Keratinocyte (primary cell): ENCODE measurements at regions not wholly inside any gene's neighbourhood (a gene's known extent, or its start where the extent isn't known, plus 50 kb on each side); places are given as distances from the start of the nearest gene placed in this dataset.

Experiments
- DNase-seq: peaks from one replicate; pipeline ENCODE4 v3.0.0-alpha.2; 2011; ENCODE audit warnings: low read depth, missing footprints, low spot score
- FAIRE-seq: peaks from 2 replicates; lab custom pipeline; 2011; peaks lifted over from hg19 to GRCh38; lab: Jason Lieb, UNC
- H2AFZ ChIP-seq: 2 replicates; pipeline ENCODE4 v1.6.0; 2012; ENCODE audit warnings: low read length, control low read depth, inconsistent platforms; ENCODE audit not compliant: control insufficient read depth
- H3K27ac ChIP-seq: 2 replicates; pipeline ENCODE4 v1.5.1; 2011; ENCODE audit warnings: low read length; ENCODE audit not compliant: control insufficient read depth, insufficient read depth
- H3K27me3 ChIP-seq: 3 replicates; pipeline ENCODE4 v1.6.0; 2011; ENCODE audit warnings: low read length; ENCODE audit not compliant: control insufficient read depth, insufficient read depth; ENCODE audit errors: extremely low read depth
- H3K36me3 ChIP-seq, 2 experiments: 2 replicates in 1 of 2; 3 replicates in 1 of 2; pipeline ENCODE4 v1.5.1; 2011; ENCODE audit warnings: low read length in 2 of 2, mild to moderate bottlenecking in 1 of 2; ENCODE audit not compliant: control insufficient read depth in 2 of 2, insufficient read depth in 2 of 2; ENCODE audit errors: extremely low read depth in 1 of 2
- H3K4me1 ChIP-seq: 3 replicates; pipeline ENCODE4 v1.5.1; 2011; ENCODE audit warnings: low read length; ENCODE audit not compliant: control insufficient read depth, insufficient read depth; ENCODE audit errors: extremely low read depth
- H3K4me2 ChIP-seq: 3 replicates; pipeline ENCODE4 v1.6.0; 2011; ENCODE audit warnings: low read depth, low read length; ENCODE audit not compliant: control insufficient read depth, insufficient read depth; ENCODE audit errors: extremely low read depth
- H3K4me3 ChIP-seq, 3 experiments: fragments of 200-600 bp in 1 of 3; sonication (generic) in 1 of 3; 2 replicates in 2 of 3; 3 replicates in 1 of 3; pipeline ENCODE4 v1.5.1; 2011 to 2016; ENCODE audit warnings: low read length in 3 of 3, mild to moderate bottlenecking in 3 of 3, control low read depth in 2 of 3, inconsistent platforms in 1 of 3, low read depth in 1 of 3, mixed read lengths in 1 of 3, mixed run types in 1 of 3, moderate library complexity in 1 of 3; ENCODE audit not compliant: control insufficient read depth in 2 of 3, insufficient read depth in 2 of 3; ENCODE audit errors: extremely low read depth in 1 of 3
- H3K79me2 ChIP-seq: 2 replicates; pipeline ENCODE4 v1.6.0; 2012; ENCODE audit warnings: low read length; ENCODE audit not compliant: control insufficient read depth, insufficient read depth
- H3K9ac ChIP-seq: 3 replicates; pipeline ENCODE4 v1.6.0; 2011; ENCODE audit warnings: low read length; ENCODE audit not compliant: control insufficient read depth, insufficient read depth; ENCODE audit errors: extremely low read depth
- H3K9me1 ChIP-seq: 3 replicates; pipeline ENCODE4 v1.6.0; 2011; ENCODE audit warnings: low read length; ENCODE audit not compliant: control insufficient read depth, insufficient read depth; ENCODE audit errors: extremely low read depth
- H3K9me3 ChIP-seq: 2 replicates; pipeline ENCODE4 v1.5.1; 2012; ENCODE audit warnings: low read depth, low read length; ENCODE audit not compliant: control insufficient read depth
- H4K20me1 ChIP-seq: 3 replicates; pipeline ENCODE4 v1.6.0; 2011; ENCODE audit warnings: low read length; ENCODE audit not compliant: control insufficient read depth, insufficient read depth; ENCODE audit errors: extremely low read depth
- EZH2 ChIP-seq: IDR thresholded peaks from one replicate; pipeline ENCODE4 v1.6.1; 2012; ENCODE audit warnings: inconsistent platforms, mild to moderate bottlenecking, low read length, moderate library complexity
- dilution Hi-C: fragments of 300-500 bp; cut with MboI; formaldehyde crosslinking; loops from one replicate; pipeline ENCODE4 v1.7.0; 2020; ENCODE audit warnings: low sequenced_read_pairs; ENCODE audit not compliant: extremely low pct_ligation_motif_present
- TF ChIP-seq, protein P1 (sequence below), 3 experiments: IDR thresholded peaks in 1 of 3; conservative IDR thresholded peaks in 1 of 3; optimal IDR thresholded peaks in 1 of 3; 2 replicates in 2 of 3; 3 replicates in 1 of 3; pipeline versions ENCODE3 to v1.5.1; 2011; ENCODE audit warnings: low read length in 3 of 3, mild to moderate bottlenecking in 3 of 3, moderate library complexity in 2 of 3, control low read depth in 1 of 3, inconsistent platforms in 1 of 3; ENCODE audit not compliant: insufficient read depth in 2 of 3; ENCODE audit errors: extremely low read depth in 1 of 3

DNA sequence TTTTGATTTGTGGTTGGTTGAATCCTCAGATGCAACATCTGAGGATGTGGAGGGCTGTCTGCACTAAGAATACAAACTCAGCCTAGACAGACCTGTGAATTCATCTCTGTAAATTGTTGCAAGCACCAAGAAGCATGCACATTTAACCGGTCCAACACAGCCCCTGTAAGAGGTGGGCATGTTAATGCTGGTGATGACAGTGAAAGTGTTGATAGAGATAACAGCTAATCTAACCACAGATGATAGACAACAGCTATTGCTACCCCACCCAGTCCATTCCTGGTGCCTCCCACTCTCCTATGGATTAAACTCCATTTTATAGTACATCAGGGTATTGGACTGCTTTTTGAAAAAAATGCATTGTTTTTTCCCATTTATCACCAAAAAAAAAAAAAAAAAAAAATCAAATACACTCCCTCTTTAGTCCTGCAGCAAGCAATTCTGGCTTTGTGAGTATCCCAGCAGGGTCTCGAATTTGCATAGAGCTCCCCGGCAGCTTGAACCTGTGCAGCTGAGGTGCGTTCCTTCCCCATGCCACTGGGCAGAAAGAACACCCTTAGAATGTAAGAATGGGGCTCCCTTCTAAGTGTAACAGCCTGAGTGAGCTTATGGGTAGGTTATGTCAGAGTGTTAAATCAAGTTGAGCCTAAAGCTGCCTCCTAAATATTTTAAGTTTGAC lies 270.9 kb upstream of the JARID2 start:
- Histone ChIP-seq H4K20me1 (no peaks in the 10 kb centered on the region), H3K4me2 (no peak overlapping the region), H3K36me3 (no peaks in the 10 kb centered on the region), H3K27me3 (no peaks in the 10 kb centered on the region), H3K27ac (no peak overlapping the region), H3K9me3 (no peaks in the 10 kb centered on the region), H3K4me1 (no peaks in the 10 kb centered on the region), H3K79me2 (no peaks in the 10 kb centered on the region), H3K4me3 (no peak overlapping the region), H3K9me1 (no peaks in the 10 kb centered on the region), H2AFZ (no peak overlapping the region), H3K9ac (no peak overlapping the region)
- FAIRE-seq (no peak), DNase-seq (no peak)
- TF ChIP-seq EZH2, result no peak
- TF ChIP-seq, protein P1, sequence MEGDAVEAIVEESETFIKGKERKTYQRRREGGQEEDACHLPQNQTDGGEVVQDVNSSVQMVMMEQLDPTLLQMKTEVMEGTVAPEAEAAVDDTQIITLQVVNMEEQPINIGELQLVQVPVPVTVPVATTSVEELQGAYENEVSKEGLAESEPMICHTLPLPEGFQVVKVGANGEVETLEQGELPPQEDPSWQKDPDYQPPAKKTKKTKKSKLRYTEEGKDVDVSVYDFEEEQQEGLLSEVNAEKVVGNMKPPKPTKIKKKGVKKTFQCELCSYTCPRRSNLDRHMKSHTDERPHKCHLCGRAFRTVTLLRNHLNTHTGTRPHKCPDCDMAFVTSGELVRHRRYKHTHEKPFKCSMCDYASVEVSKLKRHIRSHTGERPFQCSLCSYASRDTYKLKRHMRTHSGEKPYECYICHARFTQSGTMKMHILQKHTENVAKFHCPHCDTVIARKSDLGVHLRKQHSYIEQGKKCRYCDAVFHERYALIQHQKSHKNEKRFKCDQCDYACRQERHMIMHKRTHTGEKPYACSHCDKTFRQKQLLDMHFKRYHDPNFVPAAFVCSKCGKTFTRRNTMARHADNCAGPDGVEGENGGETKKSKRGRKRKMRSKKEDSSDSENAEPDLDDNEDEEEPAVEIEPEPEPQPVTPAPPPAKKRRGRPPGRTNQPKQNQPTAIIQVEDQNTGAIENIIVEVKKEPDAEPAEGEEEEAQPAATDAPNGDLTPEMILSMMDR (optimal IDR thresholded peaks at IDR 0.05 in 1 of 3, IDR thresholded peaks at IDR 0.05 in 1 of 3, conservative IDR thresholded peaks at IDR 0.05 in 1 of 3; ENCODE audit: extremely low read depth in 1 of 3, insufficient read depth in 2 of 3, low read length in 3 of 3), result no peak
- dilution Hi-C loops, result no loop called here

DNA sequence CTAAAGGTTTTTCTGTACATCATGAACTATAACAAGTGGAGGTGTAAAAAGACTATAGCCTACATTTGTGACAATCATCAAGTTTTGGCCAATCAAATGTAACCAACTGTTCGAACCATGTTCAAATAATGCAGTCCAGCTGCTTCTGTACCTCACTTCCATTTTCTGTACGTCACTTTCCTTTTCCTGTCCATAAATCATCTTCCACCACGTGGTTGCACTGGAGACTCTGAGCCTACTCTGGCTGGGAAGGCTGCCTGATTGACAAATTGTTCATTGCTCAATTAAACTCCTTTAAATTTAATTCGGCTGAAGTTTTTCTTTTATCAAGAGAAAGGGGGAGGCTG lies 270.4 kb upstream of the JARID2 start:
- Histone ChIP-seq H2AFZ (no peak overlapping the region), H3K27ac (no peak overlapping the region), H3K9me1 (no peaks in the 10 kb centered on the region), H3K79me2 (no peaks in the 10 kb centered on the region), H3K9me3 (no peaks in the 10 kb centered on the region), H3K36me3 (no peaks in the 10 kb centered on the region), H3K4me1 (no peaks in the 10 kb centered on the region), H3K9ac (no peak overlapping the region), H3K4me3 (no peak overlapping the region), H3K27me3 (no peaks in the 10 kb centered on the region), H4K20me1 (no peaks in the 10 kb centered on the region), H3K4me2 (no peak overlapping the region)
- DNase-seq, result no peak
- TF ChIP-seq, protein P1 (optimal IDR thresholded peaks at IDR 0.05 in 1 of 3, IDR thresholded peaks at IDR 0.05 in 1 of 3, conservative IDR thresholded peaks at IDR 0.05 in 1 of 3; ENCODE audit: extremely low read depth in 1 of 3, insufficient read depth in 2 of 3, low read length in 3 of 3), result no peak
- no peak for TF ChIP-seq EZH2
- dilution Hi-C loops, result no loop called here
- FAIRE-seq, result no peak
